Endothelial cell of umbilical vein (primary cell): ENCODE measurements at regions not wholly inside any gene's neighbourhood (a gene's known extent, or its start where the extent isn't known, plus 50 kb on each side); places are given as distances from the start of the nearest gene placed in this dataset.

Source experiments
- BruUV-seq: library from RNA; stranded (reverse); fragments of 400-500 nt; replicated peaks from 2 replicates; lab custom pipeline; 2021; lab: Mats Ljungman, UMichigan
- CTCF ChIA-PET: fragments of 300-600, 350-600 bp; sonication (Branson Sonifier 250); formaldehyde crosslinking; loops from one replicate; lab custom pipeline; 2021; ENCODE audit warnings: antibody characterized with exemption, inconsistent platforms; lab: Charles Lee
- POLR2A ChIA-PET: fragments of 300-600, 350-600 bp; sonication (Branson Sonifier 250); formaldehyde crosslinking; loops from one replicate; lab custom pipeline; 2021; ENCODE audit warnings: antibody characterized with exemption, inconsistent platforms; lab: Charles Lee
- DNase-seq: peaks from one replicate; pipeline ENCODE4 v3.0.0-alpha.2; 2011; ENCODE audit warnings: low read depth, low spot score
- FAIRE-seq: peaks from 2 replicates; lab custom pipeline; 2011; peaks lifted over from hg19 to GRCh38; lab: Jason Lieb, UNC
- H2AFZ ChIP-seq: 2 replicates; pipeline ENCODE4 v1.6.0; 2012; ENCODE audit warnings: low read depth, low read length, control low read depth, inconsistent platforms
- H3K27ac ChIP-seq: 2 replicates; pipeline ENCODE4 v1.5.1; 2011; ENCODE audit warnings: low read depth, mild to moderate bottlenecking, control low read depth, low read length, moderate library complexity; ENCODE audit not compliant: insufficient read depth
- H3K27me3 ChIP-seq, 2 experiments: 2 replicates each; pipeline versions ENCODE4 v1.6.0 to v1.6.1; 2011; ENCODE audit warnings: low read length in 2 of 2, mixed read lengths in 1 of 2; ENCODE audit not compliant: control insufficient read depth in 2 of 2, insufficient read depth in 2 of 2
- H3K36me3 ChIP-seq, 2 experiments: 2 replicates in 1 of 2; 3 replicates in 1 of 2; pipeline ENCODE4 v1.5.1; 2011; ENCODE audit warnings: low read length in 2 of 2, mild to moderate bottlenecking in 1 of 2, moderate library complexity in 1 of 2; ENCODE audit not compliant: control insufficient read depth in 2 of 2, insufficient read depth in 2 of 2; ENCODE audit errors: extremely low read depth in 1 of 2
- H3K4me1 ChIP-seq: 3 replicates; pipeline ENCODE4 v1.5.1; 2011; ENCODE audit warnings: mild to moderate bottlenecking, low read length; ENCODE audit not compliant: control insufficient read depth, insufficient read depth; ENCODE audit errors: extremely low read depth
- H3K4me2 ChIP-seq: 2 replicates; pipeline ENCODE4 v1.6.1; 2011; ENCODE audit warnings: low read length, control low read depth, mixed read lengths; ENCODE audit not compliant: insufficient read depth
- H3K4me3 ChIP-seq, 3 experiments: fragments of 200-600 bp in 1 of 3; sonication (generic), shearing (Covaris generic) in 1 of 3; replicated peaks in 1 of 3; 2 replicates each; pipeline ENCODE4 v1.5.1; 2011 to 2016; ENCODE audit warnings: control low read depth in 3 of 3, low read length in 3 of 3, mild to moderate bottlenecking in 2 of 3, inconsistent platforms in 1 of 3, low read depth in 1 of 3, moderate library complexity in 1 of 3; ENCODE audit not compliant: insufficient read depth in 1 of 3
- H3K79me2 ChIP-seq: 2 replicates; pipeline ENCODE4 v1.6.0; 2012; ENCODE audit warnings: low read length, inconsistent platforms; ENCODE audit not compliant: control insufficient read depth, insufficient read depth
- H3K9ac ChIP-seq: replicated peaks from 2 replicates; pipeline ENCODE3; 2011; ENCODE audit warnings: low read length, control low read depth; ENCODE audit not compliant: insufficient read depth; ENCODE audit errors: extremely low read depth
- H3K9me1 ChIP-seq: replicated peaks from 3 replicates; pipeline ENCODE4 v1.6.0; 2011; ENCODE audit warnings: mild to moderate bottlenecking, low read length; ENCODE audit not compliant: control insufficient read depth, insufficient read depth; ENCODE audit errors: extremely low read depth
- H3K9me3 ChIP-seq: replicated peaks from 2 replicates; pipeline ENCODE4 v1.5.1; 2012; ENCODE audit warnings: low read length, inconsistent platforms; ENCODE audit not compliant: control insufficient read depth, insufficient read depth
- H4K20me1 ChIP-seq: replicated peaks from 2 replicates; pipeline ENCODE3; 2011; ENCODE audit warnings: mild to moderate bottlenecking, low read length; ENCODE audit not compliant: control insufficient read depth, insufficient read depth; ENCODE audit errors: extremely low read depth
- CTCF ChIP-seq, 2 donors: IDR thresholded peaks; 1 replicate in 1 of 2; 2 replicates in 1 of 2; pipeline ENCODE4 v1.5.1; 2011; ENCODE audit warnings: low read length in 2 of 2, mild to moderate bottlenecking in 2 of 2, moderate library complexity in 2 of 2, control low read depth in 1 of 2, inconsistent platforms in 1 of 2, low read depth in 1 of 2; ENCODE audit not compliant: insufficient read depth in 1 of 2; ENCODE audit errors: extremely low read depth in 1 of 2
- EZH2 ChIP-seq: IDR thresholded peaks from 2 replicates; pipeline ENCODE4 v1.6.1; 2012; ENCODE audit warnings: borderline replicate concordance, low read depth, mild to moderate bottlenecking, moderate library complexity, low read length, inconsistent platforms; ENCODE audit not compliant: severe bottlenecking
- FOS ChIP-seq: IDR thresholded peaks from 2 replicates; pipeline ENCODE4 v1.6.1; 2011; ENCODE audit warnings: mild to moderate bottlenecking, low read length, moderate library complexity, borderline replicate concordance; ENCODE audit not compliant: insufficient read depth
- GATA2 ChIP-seq: IDR thresholded peaks from 2 replicates; pipeline ENCODE4 v1.7.0; 2011; ENCODE audit warnings: low read depth, mild to moderate bottlenecking, moderate library complexity, mixed read lengths, low read length; ENCODE audit not compliant: insufficient read length, insufficient read depth
- JUN ChIP-seq: IDR thresholded peaks from 2 replicates; pipeline ENCODE4 v1.6.1; 2011; ENCODE audit warnings: borderline replicate concordance, low read depth; ENCODE audit not compliant: insufficient read length, insufficient read depth
- MYC ChIP-seq: IDR thresholded peaks from one replicate; pipeline ENCODE4 v1.6.1; 2011; ENCODE audit warnings: mild to moderate bottlenecking, low read depth, low read length
- POLR2A ChIP-seq: IDR thresholded peaks from 2 replicates; pipeline ENCODE4 v1.6.1; 2012; ENCODE audit warnings: low read depth, mild to moderate bottlenecking, control low read depth, low read length
- POLR2AphosphoS5 ChIP-seq: IDR thresholded peaks from 2 replicates; pipeline ENCODE4 v1.6.1; 2012; ENCODE audit warnings: low read depth, mild to moderate bottlenecking, control low read depth, low read length, moderate library complexity; ENCODE audit not compliant: insufficient read depth
- dilution Hi-C: fragments of 300-500 bp; cut with MboI; formaldehyde crosslinking; loops from one replicate; pipeline ENCODE4 v1.15.0; 2019; ENCODE audit warnings: low sequenced_read_pairs; ENCODE audit not compliant: extremely low pct_ligation_motif_present
- intact Hi-C: fragments of 100-400 bp; cut with micrococcal nuclease; formaldehyde crosslinking; loops from one replicate; pipeline ENCODE4 v1.10.0; 2022
- TF ChIP-seq, protein P1 (sequence below): IDR thresholded peaks from 2 replicates; pipeline ENCODE4 v1.6.1; 2011; ENCODE audit not compliant: insufficient read depth, insufficient read length

DNA sequence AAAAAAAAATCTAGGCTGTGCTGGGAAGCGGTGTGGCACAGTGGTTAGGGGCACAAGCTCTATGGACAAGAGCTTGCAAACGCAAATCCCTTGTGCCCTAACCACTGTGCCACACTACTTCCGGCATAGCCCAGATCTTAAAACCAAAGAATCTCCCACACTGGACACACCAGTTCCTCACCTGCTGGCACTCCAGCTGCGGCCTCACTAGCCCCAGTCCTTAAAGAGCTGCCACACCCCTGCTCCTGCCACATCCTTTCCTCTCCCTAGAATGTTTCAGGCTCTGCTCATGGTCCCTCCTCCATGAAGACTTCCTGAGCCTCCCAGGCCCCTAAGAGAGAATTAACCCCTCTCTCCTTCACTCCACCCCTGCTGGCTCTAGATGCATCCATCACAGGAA is 71.8 kb upstream of the SRSF6 start:
- FAIRE-seq (no peak), DNase-seq (no peak)
- no peaks in the 10 kb centered on the region for H3K79me2 ChIP-seq
- dilution Hi-C loops = no loop called here
- BruUV-seq = no TSS peak
- no peaks in the 10 kb centered on the region for H3K9me3 ChIP-seq
- H3K27ac ChIP-seq = no peak overlapping the region
- no peaks in the 10 kb centered on the region for H3K4me1 ChIP-seq
- no peak overlapping the region for H3K4me3 ChIP-seq
- ChIA-PET CTCF (no interaction called here), POLR2A (no interaction called here)
- no peak overlapping the region for H3K4me2 ChIP-seq
- no peak overlapping the region for H3K9ac ChIP-seq
- intact Hi-C loops = no loop called here
- H3K27me3 ChIP-seq = no peaks in the 10 kb centered on the region
- TF ChIP-seq, protein P1, sequence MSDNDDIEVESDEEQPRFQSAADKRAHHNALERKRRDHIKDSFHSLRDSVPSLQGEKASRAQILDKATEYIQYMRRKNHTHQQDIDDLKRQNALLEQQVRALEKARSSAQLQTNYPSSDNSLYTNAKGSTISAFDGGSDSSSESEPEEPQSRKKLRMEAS = no peak
- no peak for TF ChIP-seq GATA2
- no peak for TF ChIP-seq POLR2A
- TF ChIP-seq FOS = no peak
- no peak for TF ChIP-seq MYC
- no peak for TF ChIP-seq EZH2
- TF ChIP-seq POLR2AphosphoS5 = no peak
- TF ChIP-seq CTCF (IDR thresholded peaks at IDR 0.05; ENCODE audit: extremely low read depth in 1 of 2, insufficient read depth in 1 of 2, low read depth in 1 of 2, low read length in 2 of 2) = no peak
- TF ChIP-seq JUN = no peak
- no peaks in the 10 kb centered on the region for H3K9me1 ChIP-seq
- H3K36me3 ChIP-seq = no peaks in the 10 kb centered on the region
- no peaks in the 10 kb centered on the region for H4K20me1 ChIP-seq
- H2AFZ ChIP-seq = no peak overlapping the region
